GM19468 (cell line): ENCODE measurements at regions not wholly inside any gene's neighbourhood (a gene's known extent, or its start where the extent isn't known, plus 50 kb on each side); places are given as distances from the start of the nearest gene placed in this dataset.
"Not testable (repeated sequence)": the region's sequence is repeated elsewhere in the genome, so short reads cannot be mapped to it uniquely, and the experiment has no call there.

ENCODE experiments used
- ATAC-seq: cut with Tn5 transposase; IDR thresholded peaks from one replicate; pipeline ENCODE4 v1.9.1; 2021; ENCODE audit warnings: mild to moderate bottlenecking, moderate library complexity, moderate number of reproducible peaks; ENCODE audit not compliant: unreplicated experiment; ENCODE audit errors: extremely low read depth

- ATAC-seq: no peak
Observed at GRCh38 chr12:125346362-125346761, 281.1 kb downstream of the AACS start.

GRCh38 chr12:125351788-125352187 lies 286.6 kb downstream of the AACS start:
- no peak for ATAC-seq

GRCh38 chr12:125353002-125353401 lies 287.8 kb downstream of the AACS start:
- not testable (repeated sequence) for ATAC-seq

GRCh38 chr12:125353871-125354270 lies 288.6 kb downstream of the AACS start:
- no peak for ATAC-seq

- ATAC-seq: no peak
Observed at GRCh38 chr12:125355614-125356013, 290.4 kb downstream of the AACS start.

GRCh38 chr12:125356111-125356510 lies 290.9 kb downstream of the AACS start:
- ATAC-seq: no peak

- no peak for ATAC-seq
Observed at GRCh38 chr12:125357561-125357960, 292.3 kb downstream of the AACS start.

GRCh38 chr12:125360540-125360939 lies 295.3 kb downstream of the AACS start:
- ATAC-seq: no peak

GRCh38 chr12:125371033-125371432 lies 305.8 kb downstream of the AACS start:
- no peak for ATAC-seq

- no peak for ATAC-seq
Observed at GRCh38 chr12:125372085-125372484, 306.9 kb downstream of the AACS start.

- ATAC-seq: no peak
Observed at GRCh38 chr12:125373375-125373774, 308.1 kb downstream of the AACS start.

- ATAC-seq: no peak
Observed at GRCh38 chr12:125376422-125376821, 311.2 kb downstream of the AACS start.

- no peak for ATAC-seq
Observed at GRCh38 chr12:125377093-125377492, 311.9 kb downstream of the AACS start.

- no peak for ATAC-seq
Observed at GRCh38 chr12:125381373-125381772, 316.1 kb downstream of the AACS start.

- ATAC-seq: no peak
Observed at GRCh38 chr12:125382926-125383325, 317.7 kb downstream of the AACS start.

- ATAC-seq: no peak
Observed at GRCh38 chr12:125386652-125387051, 321.4 kb downstream of the AACS start.

GRCh38 chr12:125387206-125387605 lies 322.0 kb downstream of the AACS start:
- ATAC-seq: no peak

GRCh38 chr12:125389061-125389697 lies 323.9 kb downstream of the AACS start:
- ATAC-seq: no peak

GRCh38 chr12:125393569-125393968 lies 328.3 kb downstream of the AACS start:
- ATAC-seq: no peak

- ATAC-seq: no peak
Observed at GRCh38 chr12:125395583-125396215, 330.5 kb downstream of the AACS start.

- ATAC-seq: no peak
Observed at GRCh38 chr12:125399489-125399888, 334.3 kb downstream of the AACS start.
